Glutamatergic neuron (in vitro differentiated cells): ENCODE measurements at regions not wholly inside any gene's neighbourhood (a gene's known extent, or its start where the extent isn't known, plus 50 kb on each side); places are given as distances from the start of the nearest gene placed in this dataset.

Experiments
- DNase-seq: peaks from one replicate; pipeline ENCODE4 v3.0.0; 2022
- H3K27ac Mint-ChIP-seq: one replicate; pipeline ENCODE4 v1.8.0; 2020; ENCODE audit warnings: mild to moderate bottlenecking, mixed read lengths, inconsistent platforms; ENCODE audit not compliant: unreplicated experiment
- H3K27me3 Mint-ChIP-seq: one replicate; pipeline ENCODE4 v1.8.0; 2020; ENCODE audit warnings: mild to moderate bottlenecking, moderate library complexity, mixed read lengths, inconsistent platforms; ENCODE audit not compliant: unreplicated experiment
- H3K36me3 Mint-ChIP-seq: one replicate; pipeline ENCODE4 v1.8.0; 2020; ENCODE audit warnings: mild to moderate bottlenecking, mixed read lengths, inconsistent platforms; ENCODE audit not compliant: unreplicated experiment
- H3K4me1 Mint-ChIP-seq: one replicate; pipeline ENCODE4 v1.8.0; 2020; ENCODE audit warnings: mild to moderate bottlenecking, low read depth, mixed read lengths, inconsistent platforms; ENCODE audit not compliant: unreplicated experiment
- H3K4me3 Mint-ChIP-seq: one replicate; pipeline ENCODE4 v1.8.0; 2020; ENCODE audit warnings: mild to moderate bottlenecking, mixed read lengths, inconsistent platforms; ENCODE audit not compliant: unreplicated experiment
- H3K9me3 Mint-ChIP-seq: one replicate; pipeline ENCODE4 v1.8.0; 2020; ENCODE audit warnings: mild to moderate bottlenecking, moderate library complexity, mixed read lengths, inconsistent platforms; ENCODE audit not compliant: unreplicated experiment
- CTCF ChIP-seq: fragments of 200-600 bp; sonication (generic); IDR thresholded peaks from one replicate; pipeline ENCODE4 v1.5.0; 2021; ENCODE audit not compliant: partially characterized antibody, unreplicated experiment

DNA sequence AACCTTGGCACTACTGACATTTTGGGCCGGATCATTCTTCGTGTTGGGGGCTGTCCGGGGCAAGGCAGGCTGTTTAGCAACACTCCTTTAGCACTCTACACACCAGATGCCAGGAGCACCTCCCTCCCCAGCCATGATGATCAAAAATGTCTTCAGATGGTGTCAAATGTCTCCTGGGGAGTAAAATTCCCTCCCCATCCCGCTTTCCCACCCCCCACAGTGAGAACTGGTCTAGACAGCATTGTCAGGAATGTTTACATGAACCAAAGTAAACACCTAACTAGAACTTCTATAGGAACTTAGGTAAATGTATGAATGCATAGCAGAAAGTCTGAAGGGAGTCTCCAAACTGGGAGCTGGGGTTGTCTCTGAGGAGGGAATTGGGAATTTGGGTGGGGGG, 70.0 kb upstream of the TOP1 start:
- Mint-ChIP-seq H3K27me3 (peaks cover 5% of the 10 kb centered on the region), H3K36me3 (peaks cover 8% of the 10 kb centered on the region)

GRCh38 chr20:40959325-40960092, 69.1 kb upstream of the TOP1 start:
- H3K27ac Mint-ChIP-seq, result no peak overlapping the region
- no peaks in the 10 kb centered on the region for H3K4me1 Mint-ChIP-seq
- H3K27me3 Mint-ChIP-seq, result peaks cover 2% of the 10 kb centered on the region
- H3K4me3 Mint-ChIP-seq, result no peak overlapping the region
- TF ChIP-seq CTCF, result no peak
- DNase-seq, result no peak
- H3K9me3 Mint-ChIP-seq, result peaks cover under 1% of the 10 kb centered on the region
- H3K36me3 Mint-ChIP-seq, result peaks cover under 1% of the 10 kb centered on the region

More for the DNA sequence above, 70.0 kb upstream of the TOP1 start:
- Mint-ChIP-seq H3K9me3 (peaks cover 3% of the 10 kb centered on the region), H3K27ac (no peak overlapping the region), H3K4me1 (no peaks in the 10 kb centered on the region), H3K4me3 (no peak overlapping the region)
- no peak for TF ChIP-seq CTCF
- no peak for DNase-seq

- no peak for TF ChIP-seq CTCF
- Mint-ChIP-seq H3K4me1 (no peaks in the 10 kb centered on the region), H3K9me3 (no peaks in the 10 kb centered on the region), H3K27ac (no peak overlapping the region), H3K4me3 (no peak overlapping the region), H3K27me3 (no peaks in the 10 kb centered on the region), H3K36me3 (no peaks in the 10 kb centered on the region)
- DNase-seq, result no peak
Observed at GRCh38 chr20:40960101-40960500, 68.5 kb upstream of the TOP1 start.

DNA sequence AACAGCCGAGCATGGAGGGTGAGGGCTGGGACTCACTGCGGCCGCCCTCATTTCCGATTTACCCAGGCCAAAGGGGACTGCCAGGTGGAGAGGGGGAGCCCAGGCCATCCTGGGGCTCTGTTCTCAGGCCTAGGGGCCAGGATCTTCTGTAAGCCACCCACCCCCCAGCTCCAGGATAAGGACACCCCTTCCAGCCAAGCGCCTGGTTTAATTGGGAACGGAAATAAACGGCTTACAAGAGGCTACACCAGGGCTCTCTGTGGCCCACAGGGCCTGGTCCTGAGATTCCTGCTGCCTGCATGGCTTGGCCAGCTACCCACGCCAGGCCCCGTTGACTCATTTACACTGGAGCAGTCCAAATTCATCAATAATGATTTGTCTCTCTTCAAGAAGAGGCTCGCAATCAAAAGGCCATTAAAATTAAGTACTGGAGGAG, 68.1 kb upstream of the TOP1 start:
- Mint-ChIP-seq H3K4me3 (no peak overlapping the region), H3K4me1 (no peaks in the 10 kb centered on the region), H3K36me3 (no peaks in the 10 kb centered on the region), H3K9me3 (no peaks in the 10 kb centered on the region), H3K27ac (no peak overlapping the region), H3K27me3 (no peaks in the 10 kb centered on the region)
- no peak for TF ChIP-seq CTCF
- no peak for DNase-seq

DNA sequence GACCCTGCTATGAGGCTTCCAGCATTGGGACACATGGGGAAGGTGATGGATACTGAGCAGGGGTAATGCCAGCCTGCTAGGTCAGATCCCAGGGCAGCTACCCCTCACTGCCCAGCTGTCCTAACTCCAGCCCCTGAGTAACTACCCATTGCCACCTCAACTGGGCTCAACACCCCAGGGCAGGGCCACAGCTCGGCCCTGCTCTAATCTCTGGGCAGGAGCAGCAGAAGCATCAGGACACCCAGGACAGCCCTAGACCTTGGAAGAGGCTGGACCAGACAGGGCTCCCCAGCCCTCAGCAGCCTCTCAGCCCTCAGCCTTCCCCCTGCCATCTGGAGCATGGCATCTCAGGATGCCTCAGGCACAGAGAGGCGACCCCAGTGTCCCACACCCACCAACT, 67.4 kb upstream of the TOP1 start:
- DNase-seq, result no peak
- no peak for TF ChIP-seq CTCF

More for the DNA sequence above, 67.4 kb upstream of the TOP1 start:
- Mint-ChIP-seq H3K27ac (no peak overlapping the region), H3K27me3 (no peaks in the 10 kb centered on the region), H3K36me3 (no peaks in the 10 kb centered on the region), H3K4me1 (no peaks in the 10 kb centered on the region), H3K9me3 (no peaks in the 10 kb centered on the region), H3K4me3 (no peak overlapping the region)
